AG10803 (cell line): ENCODE measurements at regions not wholly inside any gene's neighbourhood (a gene's known extent, or its start where the extent isn't known, plus 50 kb on each side); places are given as distances from the start of the nearest gene placed in this dataset.
A peak's percentile ranks its signal among the peaks of the same experiment; 100 is the strongest.

Experiments
- DNase-seq: peaks from one replicate; pipeline ENCODE4 v3.0.0; 2010; ENCODE audit warnings: low read depth
- H3K4me3 ChIP-seq: 2 replicates; pipeline ENCODE4 v1.5.1; 2011; ENCODE audit warnings: mild to moderate bottlenecking, low read length, control low read depth
- TF ChIP-seq, protein P1 (sequence below): conservative IDR thresholded peaks from 2 replicates; pipeline ENCODE4 v1.5.1; 2011; ENCODE audit warnings: mild to moderate bottlenecking, low read length, control low read depth, inconsistent platforms

- H3K4me3 ChIP-seq: no peak overlapping the region
- TF ChIP-seq, protein P1, sequence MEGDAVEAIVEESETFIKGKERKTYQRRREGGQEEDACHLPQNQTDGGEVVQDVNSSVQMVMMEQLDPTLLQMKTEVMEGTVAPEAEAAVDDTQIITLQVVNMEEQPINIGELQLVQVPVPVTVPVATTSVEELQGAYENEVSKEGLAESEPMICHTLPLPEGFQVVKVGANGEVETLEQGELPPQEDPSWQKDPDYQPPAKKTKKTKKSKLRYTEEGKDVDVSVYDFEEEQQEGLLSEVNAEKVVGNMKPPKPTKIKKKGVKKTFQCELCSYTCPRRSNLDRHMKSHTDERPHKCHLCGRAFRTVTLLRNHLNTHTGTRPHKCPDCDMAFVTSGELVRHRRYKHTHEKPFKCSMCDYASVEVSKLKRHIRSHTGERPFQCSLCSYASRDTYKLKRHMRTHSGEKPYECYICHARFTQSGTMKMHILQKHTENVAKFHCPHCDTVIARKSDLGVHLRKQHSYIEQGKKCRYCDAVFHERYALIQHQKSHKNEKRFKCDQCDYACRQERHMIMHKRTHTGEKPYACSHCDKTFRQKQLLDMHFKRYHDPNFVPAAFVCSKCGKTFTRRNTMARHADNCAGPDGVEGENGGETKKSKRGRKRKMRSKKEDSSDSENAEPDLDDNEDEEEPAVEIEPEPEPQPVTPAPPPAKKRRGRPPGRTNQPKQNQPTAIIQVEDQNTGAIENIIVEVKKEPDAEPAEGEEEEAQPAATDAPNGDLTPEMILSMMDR: no peak
- no peak for DNase-seq
Observed at GRCh38 chr9:107431461-107431860, 58.1 kb downstream of the KLF4 start.

DNA sequence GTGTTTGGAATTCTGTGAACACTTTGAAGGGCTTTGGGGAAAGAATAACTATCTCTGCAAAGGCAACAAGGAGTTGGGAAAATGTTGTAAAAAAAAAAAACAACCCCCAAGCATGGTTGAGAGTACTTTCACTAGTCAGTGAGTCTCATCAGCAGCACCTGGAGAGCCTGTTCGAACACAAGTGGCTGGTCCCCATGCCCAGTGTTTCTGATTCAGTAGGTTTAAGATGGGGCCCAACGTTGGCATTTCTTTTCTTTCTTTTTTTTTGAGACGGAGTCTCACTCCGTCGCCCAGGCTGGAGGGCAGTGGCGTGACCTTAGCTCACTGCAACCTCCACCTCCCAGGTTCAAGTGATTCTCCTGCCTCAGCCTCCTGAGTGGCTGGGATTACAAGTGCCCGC is 59.5 kb downstream of the KLF4 start:
- no peak for DNase-seq
- no peak overlapping the region for H3K4me3 ChIP-seq
- TF ChIP-seq, protein P1: no peak

GRCh38 chr9:107426126-107426525 is 63.4 kb downstream of the KLF4 start:
- TF ChIP-seq, protein P1: no peak
- no peak overlapping the region for H3K4me3 ChIP-seq
- DNase-seq: no peak

DNA sequence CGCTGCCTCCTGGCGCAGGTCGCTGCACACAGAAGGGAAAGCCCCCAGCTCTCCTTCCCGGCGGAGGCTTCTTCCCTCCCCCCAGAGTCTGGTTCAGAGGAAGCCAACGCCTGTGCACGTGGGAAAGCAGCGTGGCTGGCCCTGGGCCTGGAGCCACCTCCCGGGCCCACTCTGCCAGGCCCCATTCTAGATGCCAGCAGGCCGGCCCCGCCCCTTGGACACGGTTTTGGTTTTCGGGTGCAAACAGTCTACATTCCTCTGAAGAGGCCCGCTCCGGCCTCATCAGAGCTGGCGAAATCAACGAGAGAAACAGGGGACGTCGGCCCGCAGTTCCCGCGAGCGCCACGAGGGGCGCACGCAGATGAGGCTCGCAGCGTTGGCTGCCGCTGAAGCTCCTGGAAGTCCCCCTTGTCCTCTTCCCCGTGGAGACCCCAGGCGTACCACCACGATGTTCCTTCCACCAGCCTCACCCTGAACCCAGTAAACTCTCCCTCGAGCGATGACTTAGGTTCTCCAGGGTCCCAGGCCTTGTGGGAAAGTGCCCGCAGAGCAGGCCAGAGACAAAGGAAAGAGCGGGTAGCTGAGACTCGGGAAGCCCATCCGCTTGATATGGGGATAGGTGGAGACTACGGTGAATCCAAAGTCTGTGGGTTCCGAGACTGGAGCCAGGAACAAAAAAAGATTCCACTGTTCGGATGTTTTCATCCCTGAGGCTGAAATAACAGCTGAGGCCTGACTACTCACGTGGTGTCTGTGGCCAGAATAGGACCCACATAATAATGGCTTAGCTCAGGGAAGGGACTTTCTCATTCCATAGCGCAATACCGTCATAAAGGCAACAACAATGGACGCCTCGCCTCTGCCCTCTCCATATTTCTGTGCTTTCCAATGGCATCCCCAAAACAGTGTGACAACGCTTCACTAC is 64.2 kb downstream of the KLF4 start:
- peak overlapping the region; percentile 29 for H3K4me3 ChIP-seq
- peak; percentile 67 for DNase-seq
- TF ChIP-seq, protein P1: peak; percentile 75

DNA sequence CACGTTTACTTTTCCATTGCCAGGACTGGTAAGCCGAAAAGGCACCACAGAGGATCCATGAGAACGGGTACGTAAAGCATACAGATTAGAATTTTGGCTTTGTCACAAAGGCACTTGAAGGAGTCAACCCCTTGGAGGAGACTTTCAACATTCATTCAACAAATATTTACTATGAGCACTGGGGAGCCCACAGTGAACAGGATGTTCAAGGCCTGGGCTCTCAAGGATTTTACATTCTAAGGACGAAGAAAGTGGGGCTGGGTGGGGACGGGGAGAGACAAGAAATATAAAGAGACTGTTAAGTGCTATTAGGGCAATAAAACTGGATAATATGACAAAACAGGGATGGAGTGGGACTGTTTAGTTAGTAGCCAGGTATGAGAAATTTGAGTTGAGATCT is 66.0 kb downstream of the KLF4 start:
- no peak for DNase-seq
- TF ChIP-seq, protein P1: no peak
- no peak overlapping the region for H3K4me3 ChIP-seq

DNA sequence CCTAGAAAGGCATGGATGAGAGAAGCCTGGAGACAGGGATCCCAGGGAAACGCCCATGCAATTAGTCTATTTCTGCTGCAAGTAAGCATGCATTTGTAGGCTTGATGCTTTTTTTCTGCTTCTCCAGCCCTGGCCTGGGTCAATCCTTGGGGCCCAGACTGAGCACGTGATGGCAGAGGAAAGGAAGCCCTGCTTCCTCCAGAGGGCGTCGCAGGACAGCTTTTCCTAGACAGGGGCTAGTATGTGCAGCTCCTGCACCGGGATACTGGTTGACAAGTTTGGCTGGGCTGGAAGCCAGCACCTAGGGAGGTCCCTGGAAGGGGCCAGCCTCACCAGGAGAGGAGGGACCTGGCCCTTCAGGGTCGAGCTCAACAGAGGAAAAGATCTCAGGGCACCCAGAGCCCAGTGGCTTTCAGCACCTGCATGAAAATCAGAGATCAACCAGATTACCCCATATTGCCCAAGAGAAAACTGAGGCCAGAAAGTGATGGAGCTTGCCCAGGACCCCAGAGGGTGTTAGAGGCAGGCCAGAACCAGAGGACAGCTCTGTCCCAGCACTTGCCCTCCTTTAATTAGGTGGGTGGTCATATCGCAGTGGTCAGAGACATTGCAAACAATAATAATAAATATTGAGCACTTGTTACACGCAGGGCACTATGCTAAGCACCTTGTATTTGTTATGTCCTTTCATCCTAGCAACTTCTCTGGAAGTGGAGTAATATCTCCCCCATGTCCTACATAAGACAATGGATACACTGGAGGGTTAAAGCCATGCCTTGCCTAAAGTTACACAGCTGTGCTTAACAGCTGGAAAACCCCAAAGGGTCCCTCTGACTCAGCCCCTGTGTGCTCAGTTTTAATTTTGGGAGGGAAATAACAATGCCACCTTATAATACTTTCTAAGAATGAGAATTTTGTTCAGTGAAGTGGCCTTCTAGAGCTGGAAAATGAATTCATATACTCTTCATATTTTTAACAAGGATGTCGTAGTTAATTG is 67.1 kb downstream of the KLF4 start:
- TF ChIP-seq, protein P1: peak; percentile 66
- H3K4me3 ChIP-seq: no peak overlapping the region
- DNase-seq: peak; percentile 65
